Muscle of back (tissue), 3 donors: ENCODE measurements at regions not wholly inside any gene's neighbourhood (a gene's known extent, or its start where the extent isn't known, plus 50 kb on each side); places are given as distances from the start of the nearest gene placed in this dataset.

ENCODE experiments used
- DNase-seq, 3 donors: peaks; one replicate each; pipeline versions ENCODE4 v3.0.0 to v3.0.0-alpha.2; 2013

DNA sequence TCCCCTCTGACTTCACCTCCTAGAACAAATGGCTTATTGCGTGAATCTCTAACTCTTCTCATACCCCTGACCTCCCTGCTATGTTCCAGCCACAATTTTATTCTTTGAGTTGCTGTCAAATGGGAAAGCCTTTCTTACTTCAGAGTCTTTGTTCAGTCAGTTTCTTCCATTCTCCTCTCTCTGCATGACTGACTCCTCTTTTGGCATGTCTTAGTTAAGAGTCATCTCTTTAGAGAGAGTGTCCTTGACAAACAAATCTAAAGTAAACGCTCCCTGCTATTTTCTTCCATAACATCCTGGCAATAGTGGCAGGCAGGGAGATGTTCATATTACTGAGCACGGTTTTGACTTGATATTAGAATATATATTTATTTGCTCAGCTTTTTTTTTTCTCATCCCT is 170.7 kb upstream of the ERBB4 start:
- DNase-seq: no peak

GRCh38 chr2:212708355-212708754 is 169.8 kb upstream of the ERBB4 start:
- DNase-seq: peak in 1 of 3 donors; percentile 10

- DNase-seq: no peak
Observed at GRCh38 chr2:212695426-212695825, 156.8 kb upstream of the ERBB4 start.

DNA sequence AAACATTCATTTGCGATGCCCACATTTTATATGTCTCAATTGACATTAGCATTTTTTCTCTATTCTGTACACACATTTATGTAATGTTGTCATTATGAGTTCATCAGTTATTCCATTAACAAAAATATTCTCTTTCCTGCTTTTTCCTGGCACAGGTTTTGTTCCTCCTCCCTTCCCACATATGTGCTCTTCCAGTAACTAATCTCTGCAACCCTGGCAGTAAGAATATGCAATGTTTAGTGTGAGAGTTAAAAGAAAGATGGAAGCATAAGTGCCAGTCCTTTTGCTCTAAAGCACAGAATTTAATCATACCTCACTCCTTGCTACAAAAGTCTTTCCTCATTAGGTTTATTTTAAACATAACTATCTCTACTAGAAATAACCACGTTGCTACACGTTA is 155.8 kb upstream of the ERBB4 start:
- no peak for DNase-seq

GRCh38 chr2:212692466-212692865 is 153.9 kb upstream of the ERBB4 start:
- DNase-seq: peak; percentile 35 to 76 (median 44)

DNA sequence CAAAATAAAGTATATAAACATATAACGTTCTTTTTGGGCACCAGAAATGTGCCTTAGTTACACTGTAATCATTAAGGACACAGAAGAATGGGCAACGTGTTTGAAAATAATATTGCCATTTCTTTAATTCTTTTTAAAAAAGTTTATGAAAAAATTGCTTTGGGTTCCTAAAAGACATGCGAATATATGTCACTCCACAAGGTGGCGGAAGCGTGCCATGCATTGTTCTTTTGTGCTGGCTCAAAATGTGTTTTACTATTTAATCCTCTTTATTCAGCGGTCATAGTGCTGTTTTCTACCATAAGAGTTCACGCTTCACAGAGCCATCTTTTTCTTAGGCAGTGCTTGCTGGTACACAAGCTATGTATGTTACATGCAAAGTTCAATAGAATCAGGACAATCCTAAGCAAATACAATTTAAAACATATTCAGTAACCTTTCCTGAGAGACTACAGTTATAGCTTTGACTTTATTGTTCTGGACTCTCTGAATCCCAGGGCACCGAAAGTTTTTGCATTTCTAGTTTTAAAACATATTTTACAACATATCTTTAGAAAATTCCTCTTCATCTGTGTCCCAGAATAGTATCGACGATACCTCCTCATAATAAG is 147.8 kb upstream of the ERBB4 start:
- DNase-seq: peak; percentile 47 to 78 (median 72)

DNA sequence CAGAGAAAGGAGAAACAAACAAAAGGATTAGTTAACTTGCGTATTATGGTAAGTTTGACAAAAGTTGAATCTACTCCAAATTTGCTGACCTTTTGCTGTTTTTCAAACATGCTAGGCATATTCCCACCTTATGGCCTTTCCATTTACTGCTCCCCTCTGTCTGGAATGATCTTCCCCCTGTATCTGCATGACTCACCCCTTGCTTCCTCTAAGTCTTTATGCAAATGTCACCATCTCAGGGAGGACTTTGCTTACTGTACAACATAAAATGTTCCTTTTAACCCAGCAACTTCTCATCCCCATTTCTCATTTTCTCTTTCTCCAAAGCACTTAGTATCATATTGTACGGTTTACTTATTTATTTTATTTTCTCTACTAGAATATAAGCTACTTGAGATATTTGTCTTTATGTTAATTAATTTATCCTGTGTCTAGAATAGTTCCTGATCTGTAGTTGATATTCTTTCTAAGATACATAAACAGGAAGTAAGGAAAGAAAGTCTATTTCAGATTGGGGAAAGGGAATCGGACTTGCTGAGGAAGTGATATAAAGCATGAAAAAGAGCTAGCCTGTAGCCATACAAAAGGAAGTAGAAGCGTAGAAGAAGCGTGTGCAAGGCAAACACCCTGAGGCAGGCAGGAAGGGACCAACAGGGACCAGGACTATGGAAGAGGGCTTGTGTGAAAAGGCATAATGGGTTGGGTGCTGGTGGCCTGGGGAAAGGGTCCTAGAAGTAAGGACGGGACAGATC is 144.9 kb upstream of the ERBB4 start:
- no peak for DNase-seq

GRCh38 chr2:212682937-212683336 is 144.3 kb upstream of the ERBB4 start:
- DNase-seq: no peak

DNA sequence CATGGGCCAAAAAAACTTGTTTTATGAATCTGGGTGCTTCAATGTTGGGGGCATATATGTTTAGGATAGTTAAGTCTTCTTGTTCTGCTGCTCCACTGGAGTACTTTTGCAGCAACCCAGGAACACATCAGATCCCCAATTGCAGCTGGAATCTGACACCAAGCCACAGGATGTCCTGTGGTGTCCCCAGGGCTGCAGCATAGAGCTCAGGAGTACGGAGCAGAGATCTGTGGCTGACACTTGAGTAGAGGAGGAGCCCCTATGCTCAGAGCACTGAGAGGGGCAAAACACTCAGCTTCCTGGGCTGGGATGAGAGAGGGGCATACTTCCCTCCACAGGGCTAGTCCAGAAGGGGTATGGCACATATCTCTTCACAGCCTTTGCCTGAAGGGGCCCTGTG is 138.9 kb upstream of the ERBB4 start:
- no peak for DNase-seq

DNA sequence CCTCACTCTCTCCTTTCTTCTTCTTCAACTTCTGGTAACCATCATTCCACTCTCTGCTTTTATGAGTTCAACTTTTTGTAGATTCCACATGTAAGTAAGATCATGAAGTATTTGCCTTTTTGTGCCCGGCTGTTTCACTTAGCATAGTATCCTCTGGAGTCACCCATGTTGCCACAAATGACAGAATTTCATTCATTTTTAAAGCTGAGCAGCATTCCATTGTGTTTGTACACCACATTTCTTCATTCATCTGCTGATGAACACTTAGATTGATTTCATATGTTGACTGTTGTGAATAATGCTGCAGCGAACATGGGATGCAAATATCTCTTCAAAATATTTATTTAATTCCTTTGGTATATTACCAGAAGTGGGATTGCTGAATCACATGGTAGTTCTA is 133.6 kb upstream of the ERBB4 start:
- DNase-seq: no peak

- no peak for DNase-seq
Observed at GRCh38 chr2:212669761-212670160, 131.2 kb upstream of the ERBB4 start.

DNA sequence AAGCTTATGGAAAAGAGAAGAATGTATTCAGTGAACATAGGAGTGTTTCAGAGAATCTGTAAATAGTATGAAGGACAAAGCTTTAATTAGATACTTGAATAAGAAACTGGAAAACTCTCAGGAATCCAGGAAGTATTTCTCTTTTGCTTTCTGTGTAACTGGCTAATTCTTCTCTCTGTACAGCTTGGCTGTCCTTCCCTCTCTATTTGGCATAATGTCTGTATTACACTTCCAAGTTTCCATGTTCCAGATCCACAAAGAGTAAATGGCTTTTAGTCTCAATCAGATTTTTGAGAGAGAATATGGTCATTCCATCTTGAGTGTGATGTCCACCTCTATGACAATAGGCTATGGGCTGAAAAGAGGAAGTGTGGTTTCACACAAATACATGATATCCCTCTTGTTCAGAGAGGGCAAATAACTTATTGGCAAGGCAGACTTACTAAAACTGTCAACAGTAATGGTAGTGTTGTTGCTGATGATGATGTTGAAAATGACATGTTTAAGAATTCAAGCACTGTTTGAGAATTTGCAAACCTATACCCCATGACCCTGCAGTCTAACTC is 129.2 kb upstream of the ERBB4 start:
- peak; percentile 6 to 58 (median 43) for DNase-seq

DNA sequence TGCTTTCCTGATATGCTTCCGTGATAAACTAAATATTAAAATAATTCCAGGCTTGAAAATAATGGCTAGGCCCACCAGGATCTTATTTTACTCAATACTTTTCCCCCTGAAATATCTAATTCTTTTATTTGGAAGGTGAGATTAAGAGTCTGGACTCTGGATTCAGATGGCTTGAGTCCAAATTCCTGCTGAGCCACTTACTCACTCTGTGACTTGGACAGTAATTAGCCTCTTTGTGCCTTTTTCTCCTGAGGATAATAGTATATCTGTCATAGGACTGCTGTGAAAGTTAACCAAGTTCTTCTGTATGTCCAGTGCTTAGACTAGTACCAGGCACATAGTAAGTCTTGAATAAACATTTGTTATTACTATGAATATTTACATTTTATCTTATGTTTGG is 127.3 kb upstream of the ERBB4 start:
- DNase-seq: no peak

- no peak for DNase-seq
Observed at GRCh38 chr2:212659441-212659840, 120.8 kb upstream of the ERBB4 start.

GRCh38 chr2:212649646-212650045 is 111.0 kb upstream of the ERBB4 start:
- DNase-seq: no peak

GRCh38 chr2:212646698-212647366 is 108.2 kb upstream of the ERBB4 start:
- no peak for DNase-seq

DNA sequence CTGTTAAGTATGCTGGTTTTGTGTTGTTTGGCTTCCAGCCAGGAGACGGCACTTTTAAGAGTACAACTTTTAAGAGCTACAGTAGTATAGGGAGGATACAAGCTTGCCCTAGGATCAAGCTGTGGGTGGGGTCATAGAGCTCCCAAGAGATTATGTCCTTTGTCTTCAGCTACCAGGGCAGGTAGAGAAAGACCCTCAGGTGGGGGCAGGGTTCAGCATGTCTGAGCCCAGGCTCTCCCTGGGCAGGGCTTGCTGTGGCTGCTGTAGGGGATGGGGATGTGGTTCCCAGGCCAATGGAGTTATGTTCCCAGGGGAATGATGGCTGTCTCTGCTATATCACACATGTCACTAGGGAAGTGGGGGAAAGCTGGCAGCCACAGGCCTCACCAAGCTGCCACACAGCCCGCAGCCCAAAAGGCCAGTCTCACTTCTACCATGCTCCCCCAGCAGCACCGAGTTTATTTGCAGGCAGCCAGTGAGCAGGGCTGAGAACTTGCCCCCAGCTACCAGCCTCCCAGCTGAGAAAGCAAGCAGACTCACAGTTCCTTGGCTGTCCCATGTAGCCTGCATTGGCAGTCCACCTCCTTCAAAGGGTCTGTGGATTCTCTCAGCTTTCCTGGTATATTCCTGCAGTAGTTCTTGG is 105.7 kb upstream of the ERBB4 start:
- DNase-seq: no peak

- DNase-seq: no peak
Observed at GRCh38 chr2:212640428-212640827, 101.8 kb upstream of the ERBB4 start.

- no peak for DNase-seq
Observed at GRCh38 chr2:212638694-212639093, 100.1 kb upstream of the ERBB4 start.

DNA sequence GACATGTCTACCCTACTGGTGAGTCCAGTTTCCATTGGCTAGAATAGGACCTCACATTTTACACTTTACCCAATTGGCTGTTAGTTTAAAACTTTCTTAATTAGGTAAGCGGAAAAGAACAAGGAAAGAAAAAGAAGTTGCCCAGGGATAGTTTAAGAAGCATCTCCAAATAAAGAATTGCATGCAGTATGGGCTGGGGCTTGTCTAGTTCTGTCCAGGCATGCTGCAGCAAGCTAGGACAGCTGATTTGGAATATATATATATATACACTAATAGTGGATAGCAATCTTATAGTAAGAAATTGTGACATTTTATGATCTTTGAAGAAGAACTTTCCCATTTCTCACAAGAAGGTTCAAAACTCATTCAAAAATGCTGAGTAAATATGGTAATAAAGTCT is 90.0 kb upstream of the ERBB4 start:
- DNase-seq: no peak

DNA sequence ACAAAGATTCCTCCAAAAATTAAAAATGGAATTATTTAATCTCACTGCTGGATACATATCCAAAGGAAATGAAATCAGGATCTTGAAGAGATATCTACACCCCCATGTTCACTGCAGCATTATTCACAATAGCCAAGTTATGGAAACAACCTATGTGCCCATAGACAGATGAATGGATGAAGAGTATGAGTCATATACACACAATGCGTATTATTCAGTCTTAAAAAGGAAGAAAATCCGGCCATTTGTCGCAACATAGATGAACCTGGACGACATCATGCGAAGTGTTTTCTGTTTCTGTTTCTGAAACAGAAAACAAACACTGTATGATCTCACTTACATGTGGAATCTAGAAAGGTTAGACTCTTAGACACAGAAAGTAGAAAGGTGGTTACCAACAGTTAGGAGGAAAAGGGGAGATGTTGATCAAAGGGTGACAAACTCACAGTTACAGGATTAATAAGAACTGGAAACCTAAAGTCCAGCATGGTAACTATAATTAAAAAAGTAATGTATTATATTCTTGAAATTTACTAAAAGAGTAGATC is 87.8 kb upstream of the ERBB4 start:
- no peak for DNase-seq

- no peak for DNase-seq
Observed at GRCh38 chr2:212619954-212620353, 81.4 kb upstream of the ERBB4 start.
